ENCODE measurements at regions not wholly inside any gene's neighbourhood (a gene's known extent, or its start where the extent isn't known, plus 50 kb on each side); places are given as distances from the start of the nearest gene placed in this dataset.

DNA sequence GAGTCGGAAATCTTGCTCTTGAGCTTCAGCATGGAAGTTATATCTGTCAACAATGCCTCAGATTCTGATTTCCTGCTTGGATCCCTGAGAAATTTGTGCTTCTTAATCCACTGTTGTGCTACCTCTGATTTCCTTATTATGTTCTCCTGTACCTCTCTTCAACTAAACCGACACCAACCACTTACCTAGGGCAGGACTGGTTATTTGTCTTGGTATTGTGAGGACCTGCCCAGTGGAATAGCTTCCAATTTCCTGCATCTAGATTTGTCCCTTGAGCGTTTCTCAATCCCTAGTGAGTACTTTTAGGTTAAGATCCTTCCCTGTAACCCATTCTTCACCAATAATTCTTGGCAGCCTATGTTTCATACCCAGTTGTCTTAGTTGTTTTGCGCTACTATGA lies 720.5 kb upstream of the ZNF385D start (continued):
- TF ChIP-seq, protein P1, sequence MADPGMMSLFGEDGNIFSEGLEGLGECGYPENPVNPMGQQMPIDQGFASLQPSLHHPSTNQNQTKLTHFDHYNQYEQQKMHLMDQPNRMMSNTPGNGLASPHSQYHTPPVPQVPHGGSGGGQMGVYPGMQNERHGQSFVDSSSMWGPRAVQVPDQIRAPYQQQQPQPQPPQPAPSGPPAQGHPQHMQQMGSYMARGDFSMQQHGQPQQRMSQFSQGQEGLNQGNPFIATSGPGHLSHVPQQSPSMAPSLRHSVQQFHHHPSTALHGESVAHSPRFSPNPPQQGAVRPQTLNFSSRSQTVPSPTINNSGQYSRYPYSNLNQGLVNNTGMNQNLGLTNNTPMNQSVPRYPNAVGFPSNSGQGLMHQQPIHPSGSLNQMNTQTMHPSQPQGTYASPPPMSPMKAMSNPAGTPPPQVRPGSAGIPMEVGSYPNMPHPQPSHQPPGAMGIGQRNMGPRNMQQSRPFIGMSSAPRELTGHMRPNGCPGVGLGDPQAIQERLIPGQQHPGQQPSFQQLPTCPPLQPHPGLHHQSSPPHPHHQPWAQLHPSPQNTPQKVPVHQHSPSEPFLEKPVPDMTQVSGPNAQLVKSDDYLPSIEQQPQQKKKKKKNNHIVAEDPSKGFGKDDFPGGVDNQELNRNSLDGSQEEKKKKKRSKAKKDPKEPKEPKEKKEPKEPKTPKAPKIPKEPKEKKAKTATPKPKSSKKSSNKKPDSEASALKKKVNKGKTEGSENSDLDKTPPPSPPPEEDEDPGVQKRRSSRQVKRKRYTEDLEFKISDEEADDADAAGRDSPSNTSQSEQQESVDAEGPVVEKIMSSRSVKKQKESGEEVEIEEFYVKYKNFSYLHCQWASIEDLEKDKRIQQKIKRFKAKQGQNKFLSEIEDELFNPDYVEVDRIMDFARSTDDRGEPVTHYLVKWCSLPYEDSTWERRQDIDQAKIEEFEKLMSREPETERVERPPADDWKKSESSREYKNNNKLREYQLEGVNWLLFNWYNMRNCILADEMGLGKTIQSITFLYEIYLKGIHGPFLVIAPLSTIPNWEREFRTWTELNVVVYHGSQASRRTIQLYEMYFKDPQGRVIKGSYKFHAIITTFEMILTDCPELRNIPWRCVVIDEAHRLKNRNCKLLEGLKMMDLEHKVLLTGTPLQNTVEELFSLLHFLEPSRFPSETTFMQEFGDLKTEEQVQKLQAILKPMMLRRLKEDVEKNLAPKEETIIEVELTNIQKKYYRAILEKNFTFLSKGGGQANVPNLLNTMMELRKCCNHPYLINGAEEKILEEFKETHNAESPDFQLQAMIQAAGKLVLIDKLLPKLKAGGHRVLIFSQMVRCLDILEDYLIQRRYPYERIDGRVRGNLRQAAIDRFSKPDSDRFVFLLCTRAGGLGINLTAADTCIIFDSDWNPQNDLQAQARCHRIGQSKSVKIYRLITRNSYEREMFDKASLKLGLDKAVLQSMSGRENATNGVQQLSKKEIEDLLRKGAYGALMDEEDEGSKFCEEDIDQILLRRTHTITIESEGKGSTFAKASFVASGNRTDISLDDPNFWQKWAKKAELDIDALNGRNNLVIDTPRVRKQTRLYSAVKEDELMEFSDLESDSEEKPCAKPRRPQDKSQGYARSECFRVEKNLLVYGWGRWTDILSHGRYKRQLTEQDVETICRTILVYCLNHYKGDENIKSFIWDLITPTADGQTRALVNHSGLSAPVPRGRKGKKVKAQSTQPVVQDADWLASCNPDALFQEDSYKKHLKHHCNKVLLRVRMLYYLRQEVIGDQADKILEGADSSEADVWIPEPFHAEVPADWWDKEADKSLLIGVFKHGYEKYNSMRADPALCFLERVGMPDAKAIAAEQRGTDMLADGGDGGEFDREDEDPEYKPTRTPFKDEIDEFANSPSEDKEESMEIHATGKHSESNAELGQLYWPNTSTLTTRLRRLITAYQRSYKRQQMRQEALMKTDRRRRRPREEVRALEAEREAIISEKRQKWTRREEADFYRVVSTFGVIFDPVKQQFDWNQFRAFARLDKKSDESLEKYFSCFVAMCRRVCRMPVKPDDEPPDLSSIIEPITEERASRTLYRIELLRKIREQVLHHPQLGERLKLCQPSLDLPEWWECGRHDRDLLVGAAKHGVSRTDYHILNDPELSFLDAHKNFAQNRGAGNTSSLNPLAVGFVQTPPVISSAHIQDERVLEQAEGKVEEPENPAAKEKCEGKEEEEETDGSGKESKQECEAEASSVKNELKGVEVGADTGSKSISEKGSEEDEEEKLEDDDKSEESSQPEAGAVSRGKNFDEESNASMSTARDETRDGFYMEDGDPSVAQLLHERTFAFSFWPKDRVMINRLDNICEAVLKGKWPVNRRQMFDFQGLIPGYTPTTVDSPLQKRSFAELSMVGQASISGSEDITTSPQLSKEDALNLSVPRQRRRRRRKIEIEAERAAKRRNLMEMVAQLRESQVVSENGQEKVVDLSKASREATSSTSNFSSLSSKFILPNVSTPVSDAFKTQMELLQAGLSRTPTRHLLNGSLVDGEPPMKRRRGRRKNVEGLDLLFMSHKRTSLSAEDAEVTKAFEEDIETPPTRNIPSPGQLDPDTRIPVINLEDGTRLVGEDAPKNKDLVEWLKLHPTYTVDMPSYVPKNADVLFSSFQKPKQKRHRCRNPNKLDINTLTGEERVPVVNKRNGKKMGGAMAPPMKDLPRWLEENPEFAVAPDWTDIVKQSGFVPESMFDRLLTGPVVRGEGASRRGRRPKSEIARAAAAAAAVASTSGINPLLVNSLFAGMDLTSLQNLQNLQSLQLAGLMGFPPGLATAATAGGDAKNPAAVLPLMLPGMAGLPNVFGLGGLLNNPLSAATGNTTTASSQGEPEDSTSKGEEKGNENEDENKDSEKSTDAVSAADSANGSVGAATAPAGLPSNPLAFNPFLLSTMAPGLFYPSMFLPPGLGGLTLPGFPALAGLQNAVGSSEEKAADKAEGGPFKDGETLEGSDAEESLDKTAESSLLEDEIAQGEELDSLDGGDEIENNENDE (IDR thresholded peaks at IDR 0.05; ENCODE audit: insufficient replicate concordance, low read length): no peak
- TF ChIP-seq, protein P2, sequence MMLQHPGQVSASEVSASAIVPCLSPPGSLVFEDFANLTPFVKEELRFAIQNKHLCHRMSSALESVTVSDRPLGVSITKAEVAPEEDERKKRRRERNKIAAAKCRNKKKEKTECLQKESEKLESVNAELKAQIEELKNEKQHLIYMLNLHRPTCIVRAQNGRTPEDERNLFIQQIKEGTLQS (IDR thresholded peaks at IDR 0.05; ENCODE audit: insufficient read depth, low read depth, low read length): no peak
- TF ChIP-seq EZH2 (IDR thresholded peaks at IDR 0.05; ENCODE audit: low read depth, low read length, severe bottlenecking): no peak
- TF ChIP-seq RNF2 (IDR thresholded peaks at IDR 0.05; ENCODE audit: borderline replicate concordance, low read depth, low read length, missing control alignments, poor library complexity, severe bottlenecking): no peak
- TF ChIP-seq YY1 (IDR thresholded peaks at IDR 0.05; ENCODE audit: low read depth, low read length): no peak
- TF ChIP-seq KDM4A (IDR thresholded peaks at IDR 0.05; ENCODE audit: low read depth, low read length, severe bottlenecking): no peak
- no peak for TF ChIP-seq CTBP2 (IDR thresholded peaks at IDR 0.05; ENCODE audit: borderline replicate concordance, insufficient read depth, insufficient read length, low read length)
- TF ChIP-seq HDAC2 (IDR thresholded peaks at IDR 0.05; ENCODE audit: borderline replicate concordance in 1 of 2, low read depth in 2 of 2, low read length in 2 of 2): no peak
- no peak for TF ChIP-seq SIX5 (IDR thresholded peaks at IDR 0.05; ENCODE audit: low read depth, low read length)
- no peak for TF ChIP-seq TBP (IDR thresholded peaks at IDR 0.05; ENCODE audit: low read depth, low read length)

Data from H1 (cell line).